Prostate gland (tissue), 2 donors: ENCODE measurements at regions not wholly inside any gene's neighbourhood (a gene's known extent, or its start where the extent isn't known, plus 50 kb on each side); places are given as distances from the start of the nearest gene placed in this dataset.

ENCODE experiments used
- POLR2AphosphoS5 ChIP-seq: sonication (generic); formaldehyde crosslinking; IDR thresholded peaks from one replicate; pipeline ENCODE4 v1.6.1; 2017; ENCODE audit warnings: antibody characterized with exemption
- TF ChIP-seq, protein P1 (sequence below), 4 experiments: fragments of 200-600 bp in 2 of 4; fragments of 450-650 bp in 2 of 4; sonication (generic) in 2 of 4; IDR thresholded peaks; 1 replicate in 3 of 4; 2 replicates in 1 of 4; pipeline ENCODE4 v1.5.1; 2016 to 2019; ENCODE audit warnings: antibody characterized with exemption in 4 of 4, mild to moderate bottlenecking in 2 of 4, moderate library complexity in 2 of 4

DNA sequence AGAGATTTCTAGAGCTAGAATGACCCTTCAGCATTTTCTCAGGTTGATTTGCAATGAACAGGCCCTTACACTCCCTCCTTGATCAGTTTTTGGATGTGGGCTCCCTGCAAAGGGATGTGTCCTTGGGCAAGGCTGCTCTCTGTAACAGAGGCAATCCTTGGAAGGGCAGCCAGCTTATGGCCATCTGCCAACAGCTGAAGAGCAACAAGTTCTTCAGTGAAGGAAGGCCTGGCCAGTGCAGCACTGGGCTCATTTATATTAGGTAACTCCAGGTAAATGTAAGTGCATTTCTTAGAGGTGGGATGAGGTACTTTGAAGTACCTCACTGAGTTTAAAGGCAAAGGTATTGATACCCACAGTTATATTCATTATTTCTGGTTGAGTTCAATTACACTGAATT, 114.3 kb upstream of the KCNJ16 start:
- TF ChIP-seq, protein P1, sequence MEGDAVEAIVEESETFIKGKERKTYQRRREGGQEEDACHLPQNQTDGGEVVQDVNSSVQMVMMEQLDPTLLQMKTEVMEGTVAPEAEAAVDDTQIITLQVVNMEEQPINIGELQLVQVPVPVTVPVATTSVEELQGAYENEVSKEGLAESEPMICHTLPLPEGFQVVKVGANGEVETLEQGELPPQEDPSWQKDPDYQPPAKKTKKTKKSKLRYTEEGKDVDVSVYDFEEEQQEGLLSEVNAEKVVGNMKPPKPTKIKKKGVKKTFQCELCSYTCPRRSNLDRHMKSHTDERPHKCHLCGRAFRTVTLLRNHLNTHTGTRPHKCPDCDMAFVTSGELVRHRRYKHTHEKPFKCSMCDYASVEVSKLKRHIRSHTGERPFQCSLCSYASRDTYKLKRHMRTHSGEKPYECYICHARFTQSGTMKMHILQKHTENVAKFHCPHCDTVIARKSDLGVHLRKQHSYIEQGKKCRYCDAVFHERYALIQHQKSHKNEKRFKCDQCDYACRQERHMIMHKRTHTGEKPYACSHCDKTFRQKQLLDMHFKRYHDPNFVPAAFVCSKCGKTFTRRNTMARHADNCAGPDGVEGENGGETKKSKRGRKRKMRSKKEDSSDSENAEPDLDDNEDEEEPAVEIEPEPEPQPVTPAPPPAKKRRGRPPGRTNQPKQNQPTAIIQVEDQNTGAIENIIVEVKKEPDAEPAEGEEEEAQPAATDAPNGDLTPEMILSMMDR (IDR thresholded peaks at IDR 0.05): no peak
- TF ChIP-seq POLR2AphosphoS5: no peak
